BE2C (cell line): ENCODE measurements at regions not wholly inside any gene's neighbourhood (a gene's known extent, or its start where the extent isn't known, plus 50 kb on each side); places are given as distances from the start of the nearest gene placed in this dataset.

Source experiments
- DNase-seq: peaks from one replicate; pipeline ENCODE4 v3.0.0-alpha.2; 2020
- H3K27me3 ChIP-seq: fragments of 250-450 bp; sonication (Bioruptor Pico); 2 replicates; pipeline ENCODE4 v1.5.1; 2020; ENCODE audit warnings: mild to moderate bottlenecking
- H3K36me3 ChIP-seq: fragments of 250-450 bp; sonication (Bioruptor Pico); 2 replicates; pipeline ENCODE4 v1.5.1; 2020; ENCODE audit warnings: mild to moderate bottlenecking
- H3K4me1 ChIP-seq: fragments of 250-450 bp; sonication (Bioruptor Pico); 2 replicates; pipeline ENCODE4 v1.5.1; 2020
- H3K4me3 ChIP-seq: 2 replicates; pipeline ENCODE4 v1.5.1; 2011; ENCODE audit warnings: low read depth, low read length
- H3K9me3 ChIP-seq: fragments of 250-450 bp; sonication (Bioruptor Pico); 2 replicates; pipeline ENCODE4 v1.5.1; 2020
- CTCF ChIP-seq: IDR thresholded peaks from 2 replicates; pipeline ENCODE4 v1.5.1; 2012; ENCODE audit warnings: mild to moderate bottlenecking, low read depth, low read length

- H3K36me3 ChIP-seq: no peaks in the 10 kb centered on the region
- no peak for DNase-seq
- peaks cover 6% of the 10 kb centered on the region; the same call in 1 of the 2 replicates for H3K4me1 ChIP-seq
- no peak overlapping the region for H3K4me3 ChIP-seq
- no peaks in the 10 kb centered on the region for H3K9me3 ChIP-seq
- H3K27me3 ChIP-seq: no peaks in the 10 kb centered on the region
- TF ChIP-seq CTCF: no peak
Observed at GRCh38 chr6:120587381-120587780, 746.9 kb downstream of the TBC1D32 start.

GRCh38 chr6:120584111-120584760 is 750.0 kb downstream of the TBC1D32 start:
- Histone ChIP-seq H3K4me1 (peaks cover 3% of the 10 kb centered on the region; the same call in 1 of the 2 replicates), H3K9me3 (no peaks in the 10 kb centered on the region), H3K4me3 (no peak overlapping the region), H3K27me3 (no peaks in the 10 kb centered on the region), H3K36me3 (no peaks in the 10 kb centered on the region)
- DNase-seq: no peak
- TF ChIP-seq CTCF: no peak

GRCh38 chr6:120576061-120576460 is 758.2 kb downstream of the TBC1D32 start:
- no peak for DNase-seq
- Histone ChIP-seq H3K27me3 (no peaks in the 10 kb centered on the region), H3K36me3 (no peaks in the 10 kb centered on the region), H3K4me1 (no peaks in the 10 kb centered on the region), H3K4me3 (no peak overlapping the region), H3K9me3 (no peaks in the 10 kb centered on the region)
- no peak for TF ChIP-seq CTCF

- Histone ChIP-seq H3K4me1 (no peaks in the 10 kb centered on the region), H3K9me3 (no peaks in the 10 kb centered on the region), H3K27me3 (no peaks in the 10 kb centered on the region), H3K4me3 (no peak overlapping the region), H3K36me3 (no peaks in the 10 kb centered on the region)
- TF ChIP-seq CTCF: no peak
- DNase-seq: no peak
Observed at GRCh38 chr6:120569714-120570113, 764.6 kb downstream of the TBC1D32 start.

GRCh38 chr6:120564779-120565178 is 769.5 kb downstream of the TBC1D32 start:
- no peaks in the 10 kb centered on the region for H3K9me3 ChIP-seq
- H3K27me3 ChIP-seq: no peaks in the 10 kb centered on the region
- no peaks in the 10 kb centered on the region for H3K4me1 ChIP-seq
- H3K36me3 ChIP-seq: no peaks in the 10 kb centered on the region
- DNase-seq: no peak
- TF ChIP-seq CTCF: no peak
- H3K4me3 ChIP-seq: no peak overlapping the region

GRCh38 chr6:120558294-120558693 is 776.0 kb downstream of the TBC1D32 start:
- no peak overlapping the region for H3K4me3 ChIP-seq

More at GRCh38 chr6:120558294-120558693, 776.0 kb downstream of the TBC1D32 start:
- no peak for TF ChIP-seq CTCF
- Histone ChIP-seq H3K27me3 (no peaks in the 10 kb centered on the region), H3K36me3 (no peaks in the 10 kb centered on the region), H3K4me1 (peaks cover 5% of the 10 kb centered on the region; the same call in 1 of the 2 replicates), H3K9me3 (no peaks in the 10 kb centered on the region)
- no peak for DNase-seq
